Central memory CD8-positive, alpha-beta T cell (primary cell): ENCODE measurements at regions not wholly inside any gene's neighbourhood (a gene's known extent, or its start where the extent isn't known, plus 50 kb on each side); places are given as distances from the start of the nearest gene placed in this dataset.

Experiments
- ATAC-seq: fragments of 150-1000 bp; cut with Tn5 transposase; replicated peaks from 2 replicates; pipeline ENCODE4 v1.10.0; 2022; ENCODE audit warnings: mild to moderate bottlenecking, moderate FRiP score, moderate number of reproducible peaks; ENCODE audit not compliant: poor library complexity, severe bottlenecking; ENCODE audit errors: extremely low read depth
- DNase-seq, 2 donors: peaks; one replicate each; pipeline ENCODE4 v3.0.0; 2021; ENCODE audit warnings: low spot score in 2 of 2
- H3K27ac Mint-ChIP-seq: one replicate; pipeline ENCODE4 v1.8.0; 2022; ENCODE audit warnings: low read depth, mild to moderate bottlenecking, moderate library complexity, mixed read lengths
- H3K27me3 Mint-ChIP-seq: one replicate; pipeline ENCODE4 v1.8.0; 2022; ENCODE audit warnings: mixed read lengths
- H3K36me3 Mint-ChIP-seq: one replicate; pipeline ENCODE4 v1.8.0; 2022; ENCODE audit warnings: mild to moderate bottlenecking, moderate library complexity, mixed read lengths; ENCODE audit not compliant: insufficient read depth
- H3K4me1 Mint-ChIP-seq: one replicate; pipeline ENCODE4 v1.8.0; 2022; ENCODE audit warnings: mixed read lengths
- H3K4me3 Mint-ChIP-seq: one replicate; pipeline ENCODE4 v1.8.0; 2022; ENCODE audit warnings: mild to moderate bottlenecking, moderate library complexity, mixed read lengths
- H3K9me3 Mint-ChIP-seq: one replicate; pipeline ENCODE4 v1.8.0; 2022; ENCODE audit warnings: mixed read lengths

GRCh38 chr4:42824278-42824977, 68.1 kb upstream of the GRXCR1 start:
- DNase-seq: no peak

GRCh38 chr4:42821230-42821629, 71.3 kb upstream of the GRXCR1 start:
- no peak for DNase-seq
- no peaks in the 10 kb centered on the region for H3K4me1 Mint-ChIP-seq
- H3K27ac Mint-ChIP-seq: no peak overlapping the region
- no peak for ATAC-seq
- no peaks in the 10 kb centered on the region for H3K9me3 Mint-ChIP-seq
- H3K27me3 Mint-ChIP-seq: peaks cover 7% of the 10 kb centered on the region
- H3K4me3 Mint-ChIP-seq: no peak overlapping the region
- H3K36me3 Mint-ChIP-seq: no peaks in the 10 kb centered on the region

More at GRCh38 chr4:42824278-42824977, 68.1 kb upstream of the GRXCR1 start:
- Mint-ChIP-seq H3K27me3 (peaks cover 26% of the 10 kb centered on the region), H3K4me1 (no peaks in the 10 kb centered on the region), H3K9me3 (no peaks in the 10 kb centered on the region), H3K4me3 (no peak overlapping the region), H3K27ac (no peak overlapping the region), H3K36me3 (no peaks in the 10 kb centered on the region)
- ATAC-seq: no peak

- no peaks in the 10 kb centered on the region for H3K36me3 Mint-ChIP-seq
- H3K27me3 Mint-ChIP-seq: no peaks in the 10 kb centered on the region
- H3K4me3 Mint-ChIP-seq: no peak overlapping the region
- no peak overlapping the region for H3K27ac Mint-ChIP-seq
- DNase-seq (no peak), ATAC-seq (no peak)
- no peaks in the 10 kb centered on the region for H3K9me3 Mint-ChIP-seq
- no peaks in the 10 kb centered on the region for H3K4me1 Mint-ChIP-seq
These were observed 72.5 kb upstream of the GRXCR1 start for GRCh38 chr4:42819863-42820514.

GRCh38 chr4:42817913-42818312, 74.6 kb upstream of the GRXCR1 start:
- DNase-seq (no peak), ATAC-seq (no peak)
- H3K36me3 Mint-ChIP-seq: no peaks in the 10 kb centered on the region
- H3K4me1 Mint-ChIP-seq: no peaks in the 10 kb centered on the region
- no peaks in the 10 kb centered on the region for H3K9me3 Mint-ChIP-seq
- no peak overlapping the region for H3K27ac Mint-ChIP-seq
- no peak overlapping the region for H3K4me3 Mint-ChIP-seq
- no peaks in the 10 kb centered on the region for H3K27me3 Mint-ChIP-seq

- no peak overlapping the region for H3K27ac Mint-ChIP-seq
- H3K9me3 Mint-ChIP-seq: no peaks in the 10 kb centered on the region
- H3K4me3 Mint-ChIP-seq: no peak overlapping the region
- no peaks in the 10 kb centered on the region for H3K4me1 Mint-ChIP-seq
- H3K36me3 Mint-ChIP-seq: no peaks in the 10 kb centered on the region
- no peaks in the 10 kb centered on the region for H3K27me3 Mint-ChIP-seq
- DNase-seq: no peak
- ATAC-seq: no peak
These were observed 75.6 kb upstream of the GRXCR1 start for GRCh38 chr4:42816880-42817400.

GRCh38 chr4:42816189-42816879, 76.2 kb upstream of the GRXCR1 start:
- ATAC-seq: no peak

GRCh38 chr4:42809419-42810084, 83.0 kb upstream of the GRXCR1 start:
- no peaks in the 10 kb centered on the region for H3K9me3 Mint-ChIP-seq
- no peak overlapping the region for H3K4me3 Mint-ChIP-seq
- DNase-seq: no peak
- no peak for ATAC-seq
- H3K27me3 Mint-ChIP-seq: peaks cover 43% of the 10 kb centered on the region
- H3K36me3 Mint-ChIP-seq: no peaks in the 10 kb centered on the region
- H3K27ac Mint-ChIP-seq: no peak overlapping the region
- no peaks in the 10 kb centered on the region for H3K4me1 Mint-ChIP-seq

More at GRCh38 chr4:42816189-42816879, 76.2 kb upstream of the GRXCR1 start:
- H3K9me3 Mint-ChIP-seq: no peaks in the 10 kb centered on the region
- no peak overlapping the region for H3K4me3 Mint-ChIP-seq
- peaks cover 4% of the 10 kb centered on the region for H3K27me3 Mint-ChIP-seq
- H3K36me3 Mint-ChIP-seq: no peaks in the 10 kb centered on the region
- H3K4me1 Mint-ChIP-seq: no peaks in the 10 kb centered on the region
- H3K27ac Mint-ChIP-seq: no peak overlapping the region
- DNase-seq: no peak

- Mint-ChIP-seq H3K27ac (no peak overlapping the region), H3K27me3 (peaks cover 49% of the 10 kb centered on the region), H3K9me3 (peaks cover 13% of the 10 kb centered on the region), H3K36me3 (no peaks in the 10 kb centered on the region), H3K4me1 (no peaks in the 10 kb centered on the region), H3K4me3 (no peak overlapping the region)
- DNase-seq: no peak
- no peak for ATAC-seq
These were observed 86.1 kb upstream of the GRXCR1 start for GRCh38 chr4:42806303-42806835.

GRCh38 chr4:42789041-42789567, 103.4 kb upstream of the GRXCR1 start:
- DNase-seq (no peak), ATAC-seq (no peak)
- peaks cover 3% of the 10 kb centered on the region for H3K36me3 Mint-ChIP-seq
- no peak overlapping the region for H3K4me3 Mint-ChIP-seq
- H3K27ac Mint-ChIP-seq: no peak overlapping the region
- H3K4me1 Mint-ChIP-seq: no peaks in the 10 kb centered on the region
- H3K9me3 Mint-ChIP-seq: peaks cover under 1% of the 10 kb centered on the region
- no peaks in the 10 kb centered on the region for H3K27me3 Mint-ChIP-seq

GRCh38 chr4:42787079-42787463, 105.4 kb upstream of the GRXCR1 start:
- Mint-ChIP-seq H3K4me3 (no peak overlapping the region), H3K4me1 (no peaks in the 10 kb centered on the region), H3K27ac (no peak overlapping the region), H3K36me3 (peaks cover 3% of the 10 kb centered on the region), H3K27me3 (no peaks in the 10 kb centered on the region), H3K9me3 (peaks cover 4% of the 10 kb centered on the region)
- no peak for DNase-seq
- no peak for ATAC-seq

GRCh38 chr4:42786350-42787078, 106.0 kb upstream of the GRXCR1 start:
- ATAC-seq (no peak), DNase-seq (no peak)
- Mint-ChIP-seq H3K27ac (no peak overlapping the region), H3K9me3 (peaks cover 4% of the 10 kb centered on the region), H3K36me3 (peaks cover 3% of the 10 kb centered on the region), H3K4me3 (no peak overlapping the region), H3K4me1 (no peaks in the 10 kb centered on the region), H3K27me3 (no peaks in the 10 kb centered on the region)
